ENCODE measurements at regions not wholly inside any gene's neighbourhood (a gene's known extent, or its start where the extent isn't known, plus 50 kb on each side); places are given as distances from the start of the nearest gene placed in this dataset.

DNA sequence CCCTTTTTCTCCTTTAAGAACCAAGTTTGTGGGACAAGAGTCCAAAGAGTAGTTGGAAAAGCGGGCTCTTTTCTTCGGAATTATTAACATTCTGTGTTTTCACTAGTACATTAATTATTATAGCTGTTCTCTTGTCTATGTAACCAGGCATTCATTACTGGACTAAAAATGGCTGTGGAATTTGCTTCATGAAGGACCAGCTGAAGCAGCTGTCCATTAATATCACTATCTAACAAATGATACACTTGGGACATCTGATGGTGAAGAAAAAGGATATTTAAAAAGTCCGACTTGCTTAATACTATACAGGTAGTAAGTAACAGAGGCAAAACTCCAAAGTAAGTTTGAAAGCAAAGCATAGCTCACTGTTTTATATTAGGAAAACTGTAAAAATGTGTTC lies 728.9 kb upstream of the DPPA4 start:
- TF ChIP-seq FOXK2 (IDR thresholded peaks at IDR 0.05) (no peak), BHLHE40 (IDR thresholded peaks at IDR 0.05; ENCODE audit: borderline replicate concordance) (no peak), SUZ12 (IDR thresholded peaks at IDR 0.05) (no peak)

Measured in HEK293T (cell line).